HEK293 (cell line): ENCODE measurements at regions not wholly inside any gene's neighbourhood (a gene's known extent, or its start where the extent isn't known, plus 50 kb on each side); places are given as distances from the start of the nearest gene placed in this dataset.

Experiments
- CTCF ChIA-PET: fragments of 350-600 bp; formaldehyde crosslinking; extraction: SDS; loops from one replicate; lab custom pipeline; 2021; ENCODE audit warnings: antibody characterized with exemption; lab: Yijun Ruan, JAX
- POLR2A ChIA-PET: fragments of 300-600 bp; formaldehyde crosslinking; extraction: SDS; loops from one replicate; lab custom pipeline; 2020; ENCODE audit warnings: antibody characterized with exemption, inconsistent platforms; lab: Yijun Ruan, JAX
- H3K27ac ChIP-seq: fragments of 200-500 bp; sonication (Bioruptor generic); 2 replicates; pipeline ENCODE4 v1.5.1; 2014; ENCODE audit warnings: low read depth, low read length, control low read depth, inconsistent platforms; ENCODE audit errors: extremely low read depth
- H3K36me3 ChIP-seq, 2 experiments: fragments of 200-500 bp in 1 of 2; sonication (Bioruptor generic) in 1 of 2; 1 replicate in 1 of 2; 2 replicates in 1 of 2; pipeline ENCODE4 v1.5.1; 2014 to 2017; ENCODE audit warnings: inconsistent platforms in 2 of 2, low read length in 2 of 2; ENCODE audit not compliant: control insufficient read depth in 2 of 2, insufficient read depth in 1 of 2
- H3K4me1 ChIP-seq: fragments of 200-500 bp; sonication (Bioruptor generic); 2 replicates; pipeline ENCODE4 v1.5.1; 2014; ENCODE audit warnings: mild to moderate bottlenecking, low read length, inconsistent platforms; ENCODE audit not compliant: control insufficient read depth, insufficient read depth
- H3K4me3 ChIP-seq: 2 replicates; pipeline ENCODE4 v1.5.1; 2011; ENCODE audit warnings: low read depth, mild to moderate bottlenecking, control low read depth, low read length, moderate library complexity
- H3K9me3 ChIP-seq: fragments of 200-500 bp; sonication (Bioruptor generic); 2 replicates; pipeline ENCODE4 v1.5.1; 2014; ENCODE audit warnings: low read depth, low read length, inconsistent platforms; ENCODE audit not compliant: control insufficient read depth, insufficient read depth
- KLF10 ChIP-seq: fragments of 450-650 bp; IDR thresholded peaks from 2 replicates; pipeline ENCODE4 v1.5.1; 2018; ENCODE audit warnings: missing biosample characterization, mild to moderate bottlenecking, missing genetic modification characterization
- MEIS1 ChIP-seq: sonication (generic); formaldehyde crosslinking; IDR thresholded peaks from 2 replicates; pipeline ENCODE4 v1.8.1; 2022; ENCODE audit warnings: missing genetic modification reagents, mild to moderate bottlenecking, borderline replicate concordance
- SP2 ChIP-seq: fragments of 450-650 bp; formaldehyde crosslinking; IDR thresholded peaks from 2 replicates; pipeline ENCODE4 v1.5.1; 2016; ENCODE audit warnings: missing biosample characterization, missing genetic modification characterization
- YY1 ChIP-seq: fragments of 450-650 bp; formaldehyde crosslinking; IDR thresholded peaks from 2 replicates; pipeline ENCODE4 v1.5.1; 2018; ENCODE audit warnings: missing biosample characterization, missing genetic modification characterization
- ZBTB8A ChIP-seq: fragments of 450-650 bp; formaldehyde crosslinking; IDR thresholded peaks from 2 replicates; pipeline ENCODE4 v1.5.1; 2016; ENCODE audit warnings: missing biosample characterization, missing genetic modification characterization
- ZNF184 ChIP-seq: fragments of 450-650 bp; IDR thresholded peaks from 2 replicates; pipeline ENCODE4 v1.5.1; 2018; ENCODE audit warnings: missing biosample characterization, mild to moderate bottlenecking, missing genetic modification characterization
- ZNF23 ChIP-seq: fragments of 450-650 bp; formaldehyde crosslinking; IDR thresholded peaks from 2 replicates; pipeline ENCODE4 v1.5.1; 2016; ENCODE audit warnings: missing biosample characterization, missing genetic modification characterization, borderline replicate concordance
- ZNF239 ChIP-seq: fragments of 450-650 bp; formaldehyde crosslinking; IDR thresholded peaks from 2 replicates; pipeline ENCODE4 v1.5.1; 2016; ENCODE audit warnings: missing biosample characterization, missing genetic modification characterization
- ZNF354C ChIP-seq: fragments of 450-650 bp; formaldehyde crosslinking; IDR thresholded peaks from 2 replicates; pipeline ENCODE4 v1.5.1; 2016; ENCODE audit warnings: missing biosample characterization, missing genetic modification characterization, low read depth, borderline replicate concordance
- ZNF404 ChIP-seq: fragments of 450-650 bp; formaldehyde crosslinking; IDR thresholded peaks from 2 replicates; pipeline ENCODE4 v1.5.1; 2017; ENCODE audit warnings: missing biosample characterization, missing genetic modification characterization
- ZNF426 ChIP-seq: fragments of 450-650 bp; formaldehyde crosslinking; IDR thresholded peaks from 2 replicates; pipeline ENCODE4 v1.5.1; 2017; ENCODE audit warnings: missing biosample characterization, missing genetic modification characterization, mild to moderate bottlenecking, inconsistent platforms, moderate library complexity
- ZNF521 ChIP-seq: fragments of 450-650 bp; formaldehyde crosslinking; IDR thresholded peaks from 2 replicates; pipeline ENCODE4 v1.5.1; 2017; ENCODE audit warnings: missing biosample characterization, mild to moderate bottlenecking, missing genetic modification characterization
- ZNF529 ChIP-seq: fragments of 450-650 bp; formaldehyde crosslinking; IDR thresholded peaks from 2 replicates; pipeline ENCODE4 v1.5.1; 2017; ENCODE audit warnings: missing genetic modification characterization, missing biosample characterization; ENCODE audit not compliant: insufficient replicate concordance
- ZNF544 ChIP-seq: fragments of 450-650 bp; formaldehyde crosslinking; IDR thresholded peaks from 2 replicates; pipeline ENCODE4 v1.5.0; 2017; ENCODE audit warnings: missing biosample characterization, missing genetic modification characterization
- ZNF658 ChIP-seq: fragments of 450-650 bp; formaldehyde crosslinking; IDR thresholded peaks from 2 replicates; pipeline ENCODE4; 2016; ENCODE audit warnings: missing biosample characterization, missing genetic modification characterization
- ZNF660 ChIP-seq: fragments of 450-650 bp; IDR thresholded peaks from 2 replicates; pipeline ENCODE4 v1.5.1; 2018; ENCODE audit warnings: missing biosample characterization, mild to moderate bottlenecking, missing genetic modification characterization
- ZNF704 ChIP-seq: fragments of 450-650 bp; formaldehyde crosslinking; IDR thresholded peaks from 2 replicates; pipeline ENCODE4 v1.5.1; 2016; ENCODE audit warnings: missing biosample characterization, missing genetic modification characterization
- ZNF707 ChIP-seq: fragments of 450-650 bp; formaldehyde crosslinking; IDR thresholded peaks from 2 replicates; pipeline ENCODE4 v1.5.1; 2016; ENCODE audit warnings: missing biosample characterization, missing genetic modification characterization
- ZNF777 ChIP-seq: fragments of 450-650 bp; formaldehyde crosslinking; IDR thresholded peaks from 2 replicates; pipeline ENCODE4 v1.5.1; 2017; ENCODE audit warnings: missing biosample characterization, missing genetic modification characterization, borderline replicate concordance
- ZNF792 ChIP-seq: fragments of 450-650 bp; formaldehyde crosslinking; IDR thresholded peaks from 2 replicates; pipeline ENCODE4 v1.5.1; 2016; ENCODE audit warnings: missing biosample characterization, missing genetic modification characterization
- TF ChIP-seq, protein P1 (sequence below): fragments of 450-650 bp; formaldehyde crosslinking; IDR thresholded peaks from 2 replicates; pipeline ENCODE4 v1.5.1; 2016; ENCODE audit warnings: missing biosample characterization, missing genetic modification characterization
- TF ChIP-seq, protein P2 (sequence below): fragments of 450-650 bp; formaldehyde crosslinking; IDR thresholded peaks from 2 replicates; pipeline ENCODE4 v1.5.1; 2017; ENCODE audit warnings: missing biosample characterization, missing genetic modification characterization
- TF ChIP-seq, protein P3 (sequence below): fragments of 450-650 bp; formaldehyde crosslinking; IDR thresholded peaks from 2 replicates; pipeline ENCODE4 v1.5.1; 2016; ENCODE audit warnings: missing biosample characterization, missing genetic modification characterization
- TF ChIP-seq, protein P4 (sequence below): fragments of 450-650 bp; formaldehyde crosslinking; IDR thresholded peaks from 2 replicates; pipeline ENCODE4 v1.5.1; 2016; ENCODE audit warnings: missing biosample characterization, missing genetic modification characterization, low read depth

DNA sequence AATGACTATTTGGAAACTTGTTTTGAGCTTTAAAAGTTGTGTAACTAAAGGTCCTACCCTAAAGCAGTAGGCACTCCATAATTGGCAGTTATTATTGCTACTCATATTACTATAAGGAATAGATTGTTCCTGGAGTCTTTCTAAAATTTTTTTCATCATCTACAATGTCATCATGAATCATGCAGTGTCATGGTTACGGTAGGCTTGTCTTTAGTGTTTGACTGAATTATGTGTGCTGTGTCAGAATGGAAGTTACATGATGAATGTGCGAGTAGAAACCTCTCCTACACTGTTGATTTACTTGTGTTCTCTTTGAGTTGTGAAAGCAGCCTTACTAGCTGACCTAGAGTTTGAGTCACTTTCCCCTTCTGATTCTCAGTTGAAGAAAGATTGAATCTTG, 1099.9 kb downstream of the RAPGEF2 start (continued):
- TF ChIP-seq KLF10 (tag by site-specific recombination) (no peak), ZNF404 (tag by site-specific recombination) (no peak), ZBTB8A (tag by site-specific recombination) (no peak), ZNF544 (tag by site-specific recombination) (no peak), ZNF23 (tag by site-specific recombination) (no peak), ZNF660 (no peak), ZNF777 (tag by site-specific recombination) (no peak)
- TF ChIP-seq, protein P1, sequence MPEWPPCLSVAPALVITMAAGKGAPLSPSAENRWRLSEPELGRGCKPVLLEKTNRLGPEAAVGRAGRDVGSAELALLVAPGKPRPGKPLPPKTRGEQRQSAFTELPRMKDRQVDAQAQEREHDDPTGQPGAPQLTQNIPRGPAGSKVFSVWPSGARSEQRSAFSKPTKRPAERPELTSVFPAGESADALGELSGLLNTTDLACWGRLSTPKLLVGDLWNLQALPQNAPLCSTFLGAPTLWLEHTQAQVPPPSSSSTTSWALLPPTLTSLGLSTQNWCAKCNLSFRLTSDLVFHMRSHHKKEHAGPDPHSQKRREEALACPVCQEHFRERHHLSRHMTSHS (tag by site-specific recombination) = no peak

- no peak overlapping the region for H3K27ac ChIP-seq
- H3K4me1 ChIP-seq = no peaks in the 10 kb centered on the region
- no peaks in the 10 kb centered on the region for H3K36me3 ChIP-seq
- TF ChIP-seq ZNF704 (tag by site-specific recombination) = no peak
- TF ChIP-seq, protein P2, sequence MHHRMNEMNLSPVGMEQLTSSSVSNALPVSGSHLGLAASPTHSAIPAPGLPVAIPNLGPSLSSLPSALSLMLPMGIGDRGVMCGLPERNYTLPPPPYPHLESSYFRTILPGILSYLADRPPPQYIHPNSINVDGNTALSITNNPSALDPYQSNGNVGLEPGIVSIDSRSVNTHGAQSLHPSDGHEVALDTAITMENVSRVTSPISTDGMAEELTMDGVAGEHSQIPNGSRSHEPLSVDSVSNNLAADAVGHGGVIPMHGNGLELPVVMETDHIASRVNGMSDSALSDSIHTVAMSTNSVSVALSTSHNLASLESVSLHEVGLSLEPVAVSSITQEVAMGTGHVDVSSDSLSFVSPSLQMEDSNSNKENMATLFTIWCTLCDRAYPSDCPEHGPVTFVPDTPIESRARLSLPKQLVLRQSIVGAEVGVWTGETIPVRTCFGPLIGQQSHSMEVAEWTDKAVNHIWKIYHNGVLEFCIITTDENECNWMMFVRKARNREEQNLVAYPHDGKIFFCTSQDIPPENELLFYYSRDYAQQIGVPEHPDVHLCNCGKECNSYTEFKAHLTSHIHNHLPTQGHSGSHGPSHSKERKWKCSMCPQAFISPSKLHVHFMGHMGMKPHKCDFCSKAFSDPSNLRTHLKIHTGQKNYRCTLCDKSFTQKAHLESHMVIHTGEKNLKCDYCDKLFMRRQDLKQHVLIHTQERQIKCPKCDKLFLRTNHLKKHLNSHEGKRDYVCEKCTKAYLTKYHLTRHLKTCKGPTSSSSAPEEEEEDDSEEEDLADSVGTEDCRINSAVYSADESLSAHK (tag by site-specific recombination) = no peak
- CTCF ChIA-PET = interaction anchor here (0.6 kb wide), 1 partner anchor 114 kb away, joined by 3 read pairs; no protein-coding TSS in a partner anchor
- H3K4me3 ChIP-seq = no peak overlapping the region
- POLR2A ChIA-PET = no interaction called here
- H3K9me3 ChIP-seq = no peaks in the 10 kb centered on the region
These were observed 1109.2 kb downstream of the RAPGEF2 start for GRCh38 chr4:160212078-160212477.

GRCh38 chr4:160213366-160213765, 1110.5 kb downstream of the RAPGEF2 start:
- H3K36me3 ChIP-seq = no peaks in the 10 kb centered on the region
- H3K4me3 ChIP-seq = no peak overlapping the region
- ChIA-PET CTCF (no interaction called here), POLR2A (no interaction called here)
- TF ChIP-seq ZNF521 (tag by site-specific recombination) (no peak), ZNF426 (no peak), ZNF707 (tag by site-specific recombination) (no peak), SP2 (no peak), MEIS1 (CRISPR knock-in tag) (no peak), ZNF239 (tag by site-specific recombination) (no peak)
- H3K9me3 ChIP-seq = no peaks in the 10 kb centered on the region
- no peak overlapping the region for H3K27ac ChIP-seq
- H3K4me1 ChIP-seq = no peaks in the 10 kb centered on the region

DNA sequence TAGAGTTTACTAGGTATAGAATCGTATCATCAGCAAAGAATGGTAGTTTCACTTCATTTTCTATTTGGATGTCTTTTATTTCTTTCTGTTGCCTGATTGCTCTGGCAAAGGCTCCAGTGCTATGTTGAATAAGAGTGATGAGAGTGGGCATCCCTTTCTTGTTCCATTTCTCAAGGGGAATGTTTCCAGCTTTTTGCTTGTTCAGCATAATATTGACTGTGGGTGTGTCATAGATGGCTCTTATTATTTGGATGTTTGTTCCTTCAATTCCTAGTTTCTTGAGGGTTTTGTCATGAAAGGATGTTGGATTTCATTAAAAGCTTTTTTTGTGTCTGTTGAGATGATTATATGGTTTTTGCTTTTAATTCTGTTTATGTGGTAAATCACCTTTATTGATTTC, 1114.5 kb downstream of the RAPGEF2 start:
- no peaks in the 10 kb centered on the region for H3K36me3 ChIP-seq
- TF ChIP-seq ZNF354C (tag by site-specific recombination) (no peak), YY1 (no peak), ZNF529 (tag by site-specific recombination) (no peak), ZNF184 (tag by site-specific recombination) (no peak), ZNF658 (tag by site-specific recombination) (no peak), ZNF792 (tag by site-specific recombination) (no peak)
- TF ChIP-seq, protein P3, sequence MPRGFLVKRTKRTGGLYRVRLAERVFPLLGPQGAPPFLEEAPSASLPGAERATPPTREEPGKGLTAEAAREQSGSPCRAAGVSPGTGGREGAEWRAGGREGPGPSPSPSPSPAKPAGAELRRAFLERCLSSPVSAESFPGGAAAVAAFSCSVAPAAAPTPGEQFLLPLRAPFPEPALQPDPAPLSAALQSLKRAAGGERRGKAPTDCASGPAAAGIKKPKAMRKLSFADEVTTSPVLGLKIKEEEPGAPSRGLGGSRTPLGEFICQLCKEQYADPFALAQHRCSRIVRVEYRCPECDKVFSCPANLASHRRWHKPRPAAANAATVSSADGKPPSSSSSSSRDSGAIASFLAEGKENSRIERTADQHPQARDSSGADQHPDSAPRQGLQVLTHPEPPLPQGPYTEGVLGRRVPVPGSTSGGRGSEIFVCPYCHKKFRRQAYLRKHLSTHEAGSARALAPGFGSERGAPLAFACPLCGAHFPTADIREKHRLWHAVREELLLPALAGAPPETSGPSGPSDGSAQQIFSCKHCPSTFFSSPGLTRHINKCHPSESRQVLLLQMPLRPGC (tag by site-specific recombination) = no peak
- TF ChIP-seq, protein P4, sequence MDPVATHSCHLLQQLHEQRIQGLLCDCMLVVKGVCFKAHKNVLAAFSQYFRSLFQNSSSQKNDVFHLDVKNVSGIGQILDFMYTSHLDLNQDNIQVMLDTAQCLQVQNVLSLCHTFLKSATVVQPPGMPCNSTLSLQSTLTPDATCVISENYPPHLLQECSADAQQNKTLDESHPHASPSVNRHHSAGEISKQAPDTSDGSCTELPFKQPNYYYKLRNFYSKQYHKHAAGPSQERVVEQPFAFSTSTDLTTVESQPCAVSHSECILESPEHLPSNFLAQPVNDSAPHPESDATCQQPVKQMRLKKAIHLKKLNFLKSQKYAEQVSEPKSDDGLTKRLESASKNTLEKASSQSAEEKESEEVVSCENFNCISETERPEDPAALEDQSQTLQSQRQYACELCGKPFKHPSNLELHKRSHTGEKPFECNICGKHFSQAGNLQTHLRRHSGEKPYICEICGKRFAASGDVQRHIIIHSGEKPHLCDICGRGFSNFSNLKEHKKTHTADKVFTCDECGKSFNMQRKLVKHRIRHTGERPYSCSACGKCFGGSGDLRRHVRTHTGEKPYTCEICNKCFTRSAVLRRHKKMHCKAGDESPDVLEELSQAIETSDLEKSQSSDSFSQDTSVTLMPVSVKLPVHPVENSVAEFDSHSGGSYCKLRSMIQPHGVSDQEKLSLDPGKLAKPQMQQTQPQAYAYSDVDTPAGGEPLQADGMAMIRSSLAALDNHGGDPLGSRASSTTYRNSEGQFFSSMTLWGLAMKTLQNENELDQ (tag by site-specific recombination) = no peak
- H3K4me1 ChIP-seq = no peaks in the 10 kb centered on the region
- ChIA-PET CTCF (no interaction called here), POLR2A (no interaction called here)
- no peak overlapping the region for H3K4me3 ChIP-seq
- no peak overlapping the region for H3K27ac ChIP-seq
- H3K9me3 ChIP-seq = no peaks in the 10 kb centered on the region
